NCI-H2029 treated with DMSO at 0.1 percent for 48 hours (cell line): ENCODE measurements at regions not wholly inside any gene's neighbourhood (a gene's known extent, or its start where the extent isn't known, plus 50 kb on each side); places are given as distances from the start of the nearest gene placed in this dataset.

ENCODE experiments used
- DNase-seq: peaks from one replicate; lab custom pipeline; 2025; lab: John Stamatoyannopoulos, UW

GRCh38 chr15:46709460-46710083 lies 1007.7 kb upstream of the SEMA6D start:
- no peak for DNase-seq

- DNase-seq: no peak
Measured at GRCh38 chr15:46710401-46710960, 1006.8 kb upstream of the SEMA6D start.

- DNase-seq: no peak
Measured at GRCh38 chr15:46713045-46713444, 1004.3 kb upstream of the SEMA6D start.

- DNase-seq: no peak
Measured at GRCh38 chr15:46714950-46715349, 1002.4 kb upstream of the SEMA6D start.

- DNase-seq: no peak
Measured at GRCh38 chr15:46723308-46723707, 994.0 kb upstream of the SEMA6D start.

GRCh38 chr15:46732060-46732459 lies 985.2 kb upstream of the SEMA6D start:
- no peak for DNase-seq

GRCh38 chr15:46735115-46735514 lies 982.2 kb upstream of the SEMA6D start:
- no peak for DNase-seq

- DNase-seq: no peak
Measured at GRCh38 chr15:46751303-46751702, 966.0 kb upstream of the SEMA6D start.

GRCh38 chr15:46753946-46754345 lies 963.4 kb upstream of the SEMA6D start:
- no peak for DNase-seq

GRCh38 chr15:46763091-46763490 lies 954.2 kb upstream of the SEMA6D start:
- DNase-seq: no peak

GRCh38 chr15:46764851-46765250 lies 952.5 kb upstream of the SEMA6D start:
- no peak for DNase-seq

- DNase-seq: no peak
Measured at GRCh38 chr15:46766021-46766420, 951.3 kb upstream of the SEMA6D start.

- DNase-seq: no peak
Measured at GRCh38 chr15:46768287-46768686, 949.0 kb upstream of the SEMA6D start.

GRCh38 chr15:46773016-46773415 lies 944.3 kb upstream of the SEMA6D start:
- no peak for DNase-seq

- no peak for DNase-seq
Measured at GRCh38 chr15:46778876-46779275, 938.4 kb upstream of the SEMA6D start.

GRCh38 chr15:46786590-46787285 lies 930.6 kb upstream of the SEMA6D start:
- no peak for DNase-seq

- no peak for DNase-seq
Measured at GRCh38 chr15:46795685-46796084, 921.6 kb upstream of the SEMA6D start.

GRCh38 chr15:46808834-46809233 lies 908.5 kb upstream of the SEMA6D start:
- no peak for DNase-seq

GRCh38 chr15:46815240-46815639 lies 902.1 kb upstream of the SEMA6D start:
- no peak for DNase-seq

- DNase-seq: peak; percentile 53
Measured at GRCh38 chr15:46815765-46816164, 901.5 kb upstream of the SEMA6D start.

- DNase-seq: no peak
Measured at GRCh38 chr15:46848704-46849103, 868.6 kb upstream of the SEMA6D start.

- no peak for DNase-seq
Measured at GRCh38 chr15:46853600-46853999, 863.7 kb upstream of the SEMA6D start.

- no peak for DNase-seq
Measured at GRCh38 chr15:46854564-46854963, 862.7 kb upstream of the SEMA6D start.

- DNase-seq: no peak
Measured at GRCh38 chr15:46855388-46855787, 861.9 kb upstream of the SEMA6D start.
